ENCODE measurements at regions not wholly inside any gene's neighbourhood (a gene's known extent, or its start where the extent isn't known, plus 50 kb on each side); places are given as distances from the start of the nearest gene placed in this dataset.
"Not testable (repeated sequence)": the region's sequence is repeated elsewhere in the genome, so short reads cannot be mapped to it uniquely, and the experiment has no call there.

DNA sequence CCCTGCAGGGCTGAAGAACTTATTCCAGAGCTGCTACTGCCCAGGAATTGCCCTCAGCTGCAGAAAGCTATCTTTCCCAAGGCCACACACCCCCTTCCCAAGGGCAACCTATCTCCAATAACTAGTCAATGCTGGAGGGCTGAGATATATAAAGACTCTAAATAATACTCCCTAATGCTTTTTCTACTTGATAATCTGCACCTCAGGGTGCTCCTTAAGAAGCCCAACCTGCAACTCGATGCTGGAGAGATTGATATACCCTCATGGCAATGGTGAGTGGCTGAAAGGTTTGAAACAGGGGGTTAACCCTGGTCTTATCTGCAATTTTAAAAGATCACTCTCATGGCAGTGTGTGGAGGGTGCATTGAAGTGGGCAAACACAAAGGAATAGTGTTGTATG, 142.7 kb upstream of the APC start:
- Histone ChIP-seq H3K36me3 (no peaks in the 10 kb centered on the region), H3K4me3 (no peak overlapping the region), H3K27ac (no peak overlapping the region), H3K27me3 (peaks cover 0 to 5% (median 0%) of the 10 kb centered on the region in 3 donors), H3K4me1 (peaks cover 0 to 11% (median 5%) of the 10 kb centered on the region in 4 donors), H3K9me3 (no peaks in the 10 kb centered on the region)
- WGBS, 5 donors, result 50 to 81% (median 67%) methylated on average over 1 of the region's 1 CpG
- no peak for DNase-seq
- no peak for TF ChIP-seq EP300 (IDR thresholded peaks at IDR 0.05)
- TF ChIP-seq, protein P1, sequence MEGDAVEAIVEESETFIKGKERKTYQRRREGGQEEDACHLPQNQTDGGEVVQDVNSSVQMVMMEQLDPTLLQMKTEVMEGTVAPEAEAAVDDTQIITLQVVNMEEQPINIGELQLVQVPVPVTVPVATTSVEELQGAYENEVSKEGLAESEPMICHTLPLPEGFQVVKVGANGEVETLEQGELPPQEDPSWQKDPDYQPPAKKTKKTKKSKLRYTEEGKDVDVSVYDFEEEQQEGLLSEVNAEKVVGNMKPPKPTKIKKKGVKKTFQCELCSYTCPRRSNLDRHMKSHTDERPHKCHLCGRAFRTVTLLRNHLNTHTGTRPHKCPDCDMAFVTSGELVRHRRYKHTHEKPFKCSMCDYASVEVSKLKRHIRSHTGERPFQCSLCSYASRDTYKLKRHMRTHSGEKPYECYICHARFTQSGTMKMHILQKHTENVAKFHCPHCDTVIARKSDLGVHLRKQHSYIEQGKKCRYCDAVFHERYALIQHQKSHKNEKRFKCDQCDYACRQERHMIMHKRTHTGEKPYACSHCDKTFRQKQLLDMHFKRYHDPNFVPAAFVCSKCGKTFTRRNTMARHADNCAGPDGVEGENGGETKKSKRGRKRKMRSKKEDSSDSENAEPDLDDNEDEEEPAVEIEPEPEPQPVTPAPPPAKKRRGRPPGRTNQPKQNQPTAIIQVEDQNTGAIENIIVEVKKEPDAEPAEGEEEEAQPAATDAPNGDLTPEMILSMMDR (IDR thresholded peaks at IDR 0.05), result no peak
- TF ChIP-seq POLR2A (IDR thresholded peaks at IDR 0.05), result no peak
- no peak for TF ChIP-seq POLR2AphosphoS5 (IDR thresholded peaks at IDR 0.05)
- intact Hi-C loops (cut with DNase I; ENCODE audit: low total_unique reads), result no loop called here

DNA sequence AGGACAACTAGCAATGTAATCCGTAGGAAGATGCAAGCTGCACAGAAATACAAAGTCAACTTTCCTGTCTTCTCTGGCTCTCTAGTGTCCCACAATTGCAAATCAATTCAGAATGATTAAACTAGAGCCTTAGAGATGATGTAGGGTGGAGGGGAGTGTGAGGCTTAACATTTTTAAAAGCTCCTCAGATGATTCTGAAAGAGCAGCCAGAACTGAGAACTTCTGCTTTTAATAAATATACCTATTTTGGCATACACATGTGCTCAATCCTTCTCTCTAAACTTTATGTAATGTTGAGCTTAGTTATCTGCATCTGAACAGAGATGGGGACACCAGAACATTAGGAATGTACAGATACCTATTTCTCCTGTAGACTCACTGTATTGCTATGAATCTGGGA, 139.9 kb upstream of the APC start:
- intact Hi-C loops (cut with DNase I; ENCODE audit: low total_unique reads), result no loop called here
- no peak overlapping the region for H3K27ac ChIP-seq
- H3K4me1 ChIP-seq, result peaks cover 0 to 11% (median 5%) of the 10 kb centered on the region in 4 donors
- WGBS, 5 donors, result 77 to 85% (median 82%) methylated on average over 1 of the region's 1 CpG
- no peak for TF ChIP-seq POLR2AphosphoS5 (IDR thresholded peaks at IDR 0.05)
- no peak for DNase-seq
- no peaks in the 10 kb centered on the region for H3K9me3 ChIP-seq
- H3K36me3 ChIP-seq, result no peaks in the 10 kb centered on the region
- peaks cover 0 to 5% (median 0%) of the 10 kb centered on the region in 3 donors for H3K27me3 ChIP-seq
- H3K4me3 ChIP-seq, result no peak overlapping the region

DNA sequence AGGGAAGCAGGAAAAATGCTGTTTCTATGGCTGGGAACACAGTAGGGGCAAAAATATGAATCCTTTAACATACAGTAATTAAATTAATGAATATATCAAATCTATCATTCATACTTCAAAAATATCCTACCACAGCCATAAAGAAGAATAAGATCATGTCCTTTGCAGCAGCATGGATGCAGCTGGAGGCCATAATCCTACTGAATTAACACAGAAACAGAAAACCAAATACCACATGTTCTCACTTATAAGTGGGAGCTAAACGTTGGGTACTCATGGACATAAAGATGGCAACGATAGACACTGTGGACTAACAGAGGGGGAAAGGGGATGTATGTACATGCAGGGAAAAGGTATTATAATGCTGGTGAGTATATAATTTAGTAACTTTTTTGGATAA, 137.2 kb upstream of the APC start:
- H3K27ac ChIP-seq; H3K36me3 ChIP-seq; DNase-seq; H3K9me3 ChIP-seq; intact Hi-C loops (cut with DNase I; ENCODE audit: low total_unique reads); H3K4me3 ChIP-seq; H3K4me1 ChIP-seq; H3K27me3 ChIP-seq: not testable (repeated sequence)
- 20 to 51% (median 23%) methylated on average over 2 of the region's 2 CpGs for WGBS, 5 donors

DNA sequence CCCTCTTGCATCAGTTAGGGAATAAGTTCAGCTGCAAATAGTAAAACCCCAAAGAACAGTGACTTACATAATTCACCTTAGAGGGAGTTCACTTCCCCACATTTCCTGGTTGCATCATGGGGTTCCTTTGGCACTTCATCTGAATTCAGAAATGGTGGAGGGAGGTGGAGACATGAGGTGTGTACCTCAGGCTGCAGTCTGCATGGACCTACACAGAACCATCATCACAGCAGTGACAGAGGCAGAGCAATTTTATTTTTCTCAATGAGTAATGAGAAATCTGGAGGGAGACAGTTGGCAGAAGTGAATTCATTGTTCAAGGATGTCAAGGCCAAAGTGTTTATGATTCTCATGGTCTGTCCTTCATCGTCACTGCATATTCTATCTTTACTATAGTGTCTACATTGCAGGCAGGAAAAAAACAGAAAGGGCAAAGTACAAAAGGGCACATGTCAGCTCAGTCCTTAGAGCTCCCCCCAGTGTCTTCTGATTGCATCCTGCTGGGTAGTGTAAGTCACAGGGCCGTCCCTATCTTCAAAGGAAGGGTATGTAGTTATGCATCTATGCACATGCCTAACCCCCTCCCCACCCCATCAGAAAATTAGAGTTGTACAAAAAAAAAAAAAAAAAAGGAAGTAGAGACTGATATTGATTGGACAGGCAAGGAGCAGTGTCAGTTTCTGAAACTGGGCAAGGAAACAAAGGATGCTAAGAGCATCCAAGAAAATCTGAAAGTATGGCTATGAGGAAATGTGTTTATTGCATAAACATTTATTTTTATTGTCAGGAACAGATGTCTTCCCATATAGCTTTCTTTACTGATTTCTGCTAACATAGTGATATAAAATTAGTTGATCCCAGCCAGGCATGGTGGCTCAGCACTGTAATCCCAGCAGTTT, 132.7 kb upstream of the APC start:
- no peak overlapping the region for H3K27ac ChIP-seq
- peak in 1 of 2 donors; percentile 30 for DNase-seq
- TF ChIP-seq POLR2A (IDR thresholded peaks at IDR 0.05), result no peak
- TF ChIP-seq, protein P1 (IDR thresholded peaks at IDR 0.05), result no peak
- TF ChIP-seq POLR2AphosphoS5 (IDR thresholded peaks at IDR 0.05), result no peak
- TF ChIP-seq EP300 (IDR thresholded peaks at IDR 0.05), result no peak
- H3K9me3 ChIP-seq, result no peaks in the 10 kb centered on the region
- H3K36me3 ChIP-seq, result no peaks in the 10 kb centered on the region
- H3K4me3 ChIP-seq, result no peak overlapping the region
- H3K4me1 ChIP-seq, result no peaks in the 10 kb centered on the region
- no peaks in the 10 kb centered on the region for H3K27me3 ChIP-seq
- WGBS, 5 donors, result 15 to 38% (median 29%) methylated on average over 2 of the region's 2 CpGs
- intact Hi-C loops (cut with DNase I; ENCODE audit: low total_unique reads), result no loop called here

DNA sequence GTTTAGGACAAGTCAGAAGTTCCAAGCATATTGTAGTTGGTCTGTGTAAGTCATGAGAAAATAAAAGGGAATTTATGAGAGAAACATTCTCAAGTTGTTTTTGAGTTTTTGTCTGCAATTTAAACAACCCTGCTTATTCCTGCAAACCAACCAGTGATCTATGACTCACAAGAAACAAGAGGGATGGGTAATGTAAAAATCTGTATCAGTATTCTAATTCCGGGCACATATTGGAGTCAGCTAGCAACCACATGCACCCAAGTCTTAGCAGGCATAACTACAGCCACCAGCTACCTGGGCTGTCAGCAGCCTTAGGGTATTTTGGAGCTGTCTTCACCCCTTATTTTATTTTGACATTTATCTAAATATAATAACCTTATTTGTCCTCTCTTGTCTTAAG, 128.7 kb upstream of the APC start:
- H3K9me3 ChIP-seq, result no peaks in the 10 kb centered on the region
- intact Hi-C loops (cut with DNase I; ENCODE audit: low total_unique reads), result no loop called here
- no peak for DNase-seq
- 38 to 97% (median 87%) methylated on average over 1 of the region's 1 CpG for WGBS, 5 donors
- no peaks in the 10 kb centered on the region for H3K4me1 ChIP-seq
- no peaks in the 10 kb centered on the region for H3K36me3 ChIP-seq
- no peaks in the 10 kb centered on the region for H3K27me3 ChIP-seq
- TF ChIP-seq POLR2AphosphoS5 (IDR thresholded peaks at IDR 0.05) (no peak), POLR2A (IDR thresholded peaks at IDR 0.05) (no peak), EP300 (IDR thresholded peaks at IDR 0.05) (no peak)
- TF ChIP-seq, protein P1 (IDR thresholded peaks at IDR 0.05), result no peak
- H3K27ac ChIP-seq, result no peak overlapping the region
- no peak overlapping the region for H3K4me3 ChIP-seq

All from stomach (tissue), 8 donors.